ENCODE measurements at regions not wholly inside any gene's neighbourhood (a gene's known extent, or its start where the extent isn't known, plus 50 kb on each side); places are given as distances from the start of the nearest gene placed in this dataset.

DNA sequence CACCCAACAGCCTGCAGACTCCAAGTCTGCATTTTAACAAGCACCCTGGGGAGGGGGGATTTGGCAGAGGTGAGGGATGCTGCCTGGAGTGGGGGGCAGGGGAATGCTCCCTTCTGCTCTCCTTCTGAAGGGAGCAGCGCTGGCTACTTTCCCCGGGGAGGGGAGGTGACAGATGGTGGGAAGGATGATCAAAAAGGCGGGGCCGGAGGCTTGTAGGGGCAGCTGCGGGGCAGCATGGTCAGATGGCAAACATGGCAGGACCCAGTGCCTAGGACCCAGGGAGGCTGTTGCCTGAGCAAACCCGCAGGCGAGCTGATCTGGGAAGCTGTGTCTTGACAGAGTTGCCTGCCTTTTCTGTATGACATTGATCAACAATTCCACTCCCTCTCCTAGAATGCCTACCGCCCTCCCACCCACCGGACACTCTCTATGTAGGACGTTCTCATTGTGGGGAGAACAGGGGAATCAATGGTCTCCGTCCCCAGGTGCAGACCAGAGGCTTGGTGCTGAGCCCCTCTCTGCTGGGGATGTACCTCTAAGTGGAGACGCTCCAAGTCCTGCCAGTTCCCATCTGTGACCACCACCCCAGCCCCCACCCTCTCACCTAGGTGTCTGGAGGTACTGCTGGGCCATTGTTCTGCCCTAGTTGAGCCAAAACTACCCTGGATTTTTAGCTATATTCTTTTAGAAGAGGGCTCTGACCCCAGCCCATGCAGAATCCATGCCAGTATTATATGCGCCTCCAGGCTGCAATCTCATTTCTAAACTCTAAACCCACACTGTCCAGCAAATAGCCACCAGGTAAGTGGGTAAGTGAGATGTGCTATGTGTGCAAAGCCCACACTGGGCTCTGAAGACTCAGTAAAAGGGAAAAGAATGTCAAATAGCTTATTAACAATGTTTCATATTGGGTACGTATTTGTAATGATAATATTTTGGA is 89.7 kb upstream of the SEC11C start:
- no peak for TF ChIP-seq GLIS3 (CRISPR knock-in tag; IDR thresholded peaks at IDR 0.05)
- no peak for TF ChIP-seq ZFP3 (CRISPR knock-in tag; IDR thresholded peaks at IDR 0.05)

Data from SK-N-SH treated with all-trans-retinoic acid at 6 μM for 48 hours (cell line).